Transverse colon (tissue), 4 donors: ENCODE measurements at regions not wholly inside any gene's neighbourhood (a gene's known extent, or its start where the extent isn't known, plus 50 kb on each side); places are given as distances from the start of the nearest gene placed in this dataset.

Source experiments
- CTCF ChIP-seq, 5 experiments: fragments of 200-600 bp in 3 of 5; fragments of 450-650 bp in 2 of 5; sonication (generic) in 3 of 5; IDR thresholded peaks; 1 replicate in 2 of 5; 2 replicates in 3 of 5; pipeline ENCODE4 v1.5.1; 2016 to 2017; ENCODE audit warnings: antibody characterized with exemption in 5 of 5, inconsistent platforms in 3 of 5, mild to moderate bottlenecking in 2 of 5, moderate library complexity in 1 of 5
- EP300 ChIP-seq: sonication (generic); formaldehyde crosslinking; IDR thresholded peaks from one replicate; pipeline ENCODE4 v1.6.1; 2017; ENCODE audit warnings: antibody characterized with exemption, low read depth
- POLR2A ChIP-seq: fragments of 450-650 bp; IDR thresholded peaks from one replicate; pipeline ENCODE4 v1.6.1; 2016; ENCODE audit warnings: antibody characterized with exemption, mild to moderate bottlenecking, moderate library complexity
- POLR2AphosphoS5 ChIP-seq, 3 donors: sonication (generic); formaldehyde crosslinking; IDR thresholded peaks; one replicate each; pipeline ENCODE4 v1.6.1; 2016; ENCODE audit warnings: antibody characterized with exemption in 3 of 3

- TF ChIP-seq CTCF (IDR thresholded peaks at IDR 0.05), result no peak
- TF ChIP-seq POLR2A, result no peak
- TF ChIP-seq POLR2AphosphoS5 (IDR thresholded peaks at IDR 0.05), result no peak
- TF ChIP-seq EP300, result no peak
These were observed 150.3 kb downstream of the GPAT3 start for GRCh38 chr4:83686166-83686565.
